Activated CD4-positive, alpha-beta T cell treated with anti-CD3 and anti-CD28 coated beads, Interleukin-2, amount 50 U/mL, for 16 hours (primary cell): ENCODE measurements at regions not wholly inside any gene's neighbourhood (a gene's known extent, or its start where the extent isn't known, plus 50 kb on each side); places are given as distances from the start of the nearest gene placed in this dataset.
"Not testable (repeated sequence)": the region's sequence is repeated elsewhere in the genome, so short reads cannot be mapped to it uniquely, and the experiment has no call there.

ENCODE experiments used
- DNase-seq: peaks from one replicate; pipeline ENCODE4 v3.0.0-alpha.2; 2020

- DNase-seq, result not testable (repeated sequence)
Observed at GRCh38 chrX:96546281-96546680, 138.4 kb upstream of the DIAPH2 start.

- no peak for DNase-seq
Observed at GRCh38 chrX:96551322-96551872, 133.2 kb upstream of the DIAPH2 start.

- DNase-seq, result no peak
Observed at GRCh38 chrX:96556886-96557285, 127.8 kb upstream of the DIAPH2 start.

GRCh38 chrX:96561129-96561528, 123.5 kb upstream of the DIAPH2 start:
- DNase-seq, result not testable (repeated sequence)

GRCh38 chrX:96563646-96564045, 121.0 kb upstream of the DIAPH2 start:
- DNase-seq, result no peak

- peak; percentile 8 for DNase-seq
Observed at GRCh38 chrX:96564595-96564994, 120.0 kb upstream of the DIAPH2 start.

GRCh38 chrX:96566878-96567277, 117.8 kb upstream of the DIAPH2 start:
- no peak for DNase-seq

- DNase-seq, result no peak
Observed at GRCh38 chrX:96568071-96568470, 116.6 kb upstream of the DIAPH2 start.

GRCh38 chrX:96569034-96569433, 115.6 kb upstream of the DIAPH2 start:
- no peak for DNase-seq

- DNase-seq, result no peak
Observed at GRCh38 chrX:96575011-96575410, 109.6 kb upstream of the DIAPH2 start.

GRCh38 chrX:96576368-96576767, 108.3 kb upstream of the DIAPH2 start:
- DNase-seq, result no peak

- DNase-seq, result no peak
Observed at GRCh38 chrX:96578781-96579180, 105.9 kb upstream of the DIAPH2 start.

GRCh38 chrX:96579252-96579651, 105.4 kb upstream of the DIAPH2 start:
- DNase-seq, result no peak

GRCh38 chrX:96590403-96590802, 94.2 kb upstream of the DIAPH2 start:
- DNase-seq, result no peak

GRCh38 chrX:96591421-96591820, 93.2 kb upstream of the DIAPH2 start:
- no peak for DNase-seq

- DNase-seq, result not testable (repeated sequence)
Observed at GRCh38 chrX:96597847-96598246, 86.8 kb upstream of the DIAPH2 start.

GRCh38 chrX:96611619-96612362, 72.9 kb upstream of the DIAPH2 start:
- no peak for DNase-seq

GRCh38 chrX:96615448-96615847, 69.2 kb upstream of the DIAPH2 start:
- DNase-seq, result no peak

GRCh38 chrX:96619588-96619987, 65.1 kb upstream of the DIAPH2 start:
- DNase-seq, result no peak

- no peak for DNase-seq
Observed at GRCh38 chrX:96621811-96622210, 62.8 kb upstream of the DIAPH2 start.
